Stimulated activated CD8-positive, alpha-beta memory T cell treated with anti-CD3 and anti-CD28 coated beads, Interleukin-4, amount 100 ng/mL, for 1 hour (primary cell): ENCODE measurements at regions not wholly inside any gene's neighbourhood (a gene's known extent, or its start where the extent isn't known, plus 50 kb on each side); places are given as distances from the start of the nearest gene placed in this dataset.
"Not testable (repeated sequence)": the region's sequence is repeated elsewhere in the genome, so short reads cannot be mapped to it uniquely, and the experiment has no call there.

Experiments used
- DNase-seq, 2 donors: peaks; one replicate each; pipeline ENCODE4 v3.0.0-alpha.2; 2020; ENCODE audit warnings: low read depth in 2 of 2, low spot score in 1 of 2

DNA sequence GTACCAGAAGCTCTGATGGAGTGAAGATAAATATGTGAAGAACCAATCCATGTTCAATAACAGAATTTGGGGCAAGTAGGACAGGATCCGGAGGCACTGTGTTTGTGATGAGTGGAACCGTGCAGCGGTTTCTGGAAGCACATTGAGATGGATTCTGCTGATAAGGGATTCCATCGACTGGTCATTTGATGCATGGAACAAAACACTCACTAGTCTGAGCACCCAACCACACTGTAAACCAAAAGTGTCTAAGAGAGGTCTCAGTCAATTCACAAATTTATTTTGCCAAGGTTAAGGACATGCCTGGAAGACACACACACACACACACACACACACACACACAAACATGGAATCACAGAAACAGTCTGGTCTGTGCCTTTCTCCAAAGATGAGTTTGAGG, 459.5 kb downstream of the FBXO15 start:
- no peak for DNase-seq

DNA sequence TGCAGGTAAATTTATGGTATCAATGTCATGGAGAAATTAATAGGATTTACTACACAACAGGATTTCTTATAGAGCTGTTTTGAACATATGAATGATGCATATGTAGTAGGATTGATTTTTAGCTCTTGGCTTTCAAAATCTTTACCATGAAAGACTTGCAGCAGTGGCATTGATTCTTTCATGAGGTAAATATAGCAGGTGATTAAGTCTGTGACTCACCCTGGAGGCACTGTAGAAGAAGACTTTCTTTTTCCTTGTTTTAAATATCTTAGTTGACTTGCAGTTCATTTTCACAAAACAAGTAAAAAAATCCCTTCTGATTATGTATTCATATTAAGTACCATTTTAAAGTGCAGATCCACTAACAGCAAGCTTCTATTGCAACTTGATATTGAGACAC, 463.0 kb downstream of the FBXO15 start:
- no peak for DNase-seq

DNA sequence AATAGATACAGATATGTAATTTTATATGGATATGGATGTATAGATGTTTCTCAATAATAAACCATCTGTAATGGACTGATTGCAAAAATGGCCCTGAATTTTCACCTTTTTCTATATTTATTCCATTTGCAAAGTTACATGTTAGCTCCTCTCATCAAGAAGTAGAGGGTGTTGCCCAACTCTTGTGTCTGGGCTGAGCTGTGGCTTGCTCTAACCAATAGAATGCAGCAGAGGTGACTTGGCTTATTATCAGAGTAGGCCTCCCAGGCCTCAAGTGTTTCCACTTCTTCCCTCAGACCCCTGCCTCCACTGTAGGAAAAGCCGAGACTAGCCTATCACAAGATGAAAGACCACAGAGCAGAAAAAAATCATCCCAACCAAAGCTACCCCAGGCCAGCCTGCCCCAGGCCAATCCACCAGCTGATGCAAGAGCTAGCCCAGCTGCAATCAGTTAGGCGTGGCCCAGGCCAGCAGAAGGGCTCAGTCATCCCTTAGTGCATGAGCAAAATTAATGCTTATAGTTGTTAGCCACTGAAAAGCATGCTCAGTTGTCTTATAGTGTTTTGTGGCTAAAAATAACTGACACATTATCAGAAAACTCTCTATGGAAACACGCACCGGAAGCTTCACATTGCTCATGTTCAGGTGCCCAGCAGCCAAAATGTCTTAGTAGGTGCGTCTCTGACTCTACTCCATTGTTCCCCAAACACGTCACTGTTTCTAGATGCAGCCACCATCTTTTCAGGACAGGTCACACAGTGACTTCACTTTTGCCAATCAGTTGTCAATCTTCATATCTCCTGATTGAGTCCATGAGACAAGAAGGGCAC, 464.0 kb downstream of the FBXO15 start:
- no peak for DNase-seq

DNA sequence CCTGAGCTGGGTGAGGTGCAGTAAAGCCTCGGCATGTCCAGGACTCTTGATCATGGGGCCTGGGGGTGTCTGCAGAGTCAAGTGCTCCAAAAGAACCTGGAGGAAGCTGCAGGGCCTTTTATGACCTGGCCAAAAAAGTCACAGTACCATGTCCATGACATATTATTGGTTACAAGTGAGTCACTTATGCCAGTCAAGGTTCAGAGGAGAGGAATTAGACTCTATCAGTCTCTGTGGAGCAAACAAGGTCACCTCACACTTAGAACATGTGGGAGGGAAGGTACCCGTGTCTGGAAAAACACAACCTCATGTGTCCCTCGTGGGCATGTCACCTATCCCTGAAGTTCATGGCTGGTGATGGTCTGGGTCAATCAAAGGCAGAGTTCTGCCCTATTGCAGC, 465.7 kb downstream of the FBXO15 start:
- DNase-seq = no peak

DNA sequence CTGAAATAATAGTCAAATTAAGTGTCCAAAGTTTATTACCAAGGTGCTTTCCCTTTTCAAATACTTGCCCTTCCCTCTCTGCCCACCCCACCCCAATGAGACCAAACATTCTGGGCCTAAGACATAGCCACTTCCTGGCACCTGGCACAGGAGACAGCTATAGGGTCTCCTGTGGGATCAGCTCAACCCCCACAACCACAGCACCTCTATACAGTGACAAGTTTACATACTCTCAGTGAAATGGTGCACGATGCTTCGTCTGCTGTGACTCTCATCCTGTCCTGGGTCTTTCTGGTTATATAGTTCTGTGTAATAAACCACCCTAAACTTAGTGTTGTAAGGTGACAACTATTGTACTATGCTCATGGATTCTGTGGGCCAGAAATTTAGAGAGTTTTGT, 466.2 kb downstream of the FBXO15 start:
- no peak for DNase-seq

DNA sequence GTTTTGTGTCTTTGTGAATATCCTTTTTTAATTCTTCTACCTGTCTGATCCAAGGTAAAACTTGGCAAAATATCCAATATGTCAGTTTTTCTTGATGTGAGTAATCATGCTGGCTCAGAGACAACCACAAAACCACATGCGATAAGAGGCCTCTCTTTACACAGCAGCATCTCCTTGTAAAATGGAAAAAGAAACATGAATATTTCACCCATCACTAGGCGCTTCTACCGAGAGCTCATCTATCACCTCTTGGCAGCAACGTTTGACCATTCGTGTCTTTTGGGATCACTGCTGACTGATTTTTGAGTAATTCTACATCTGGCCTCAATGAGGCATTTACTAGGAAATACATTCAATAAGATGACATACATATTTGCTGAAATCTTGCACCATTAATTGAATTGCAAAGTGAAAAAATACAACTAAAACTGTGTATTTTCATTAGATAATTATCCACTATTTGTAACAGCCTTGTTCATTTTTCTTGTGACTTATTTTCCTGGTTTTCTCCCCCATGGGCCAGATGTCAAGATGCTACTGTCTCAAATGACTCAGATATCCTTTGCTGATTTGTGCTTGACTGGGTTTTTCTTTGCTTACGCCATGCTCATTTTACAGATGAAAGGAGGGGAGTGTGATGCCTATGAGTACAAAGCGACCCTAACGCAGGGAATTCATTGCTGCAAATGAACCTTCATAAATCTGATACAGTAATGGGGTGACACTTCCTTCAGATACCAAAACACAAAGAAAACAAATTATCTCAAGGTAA, 467.5 kb downstream of the FBXO15 start:
- DNase-seq = no peak

DNA sequence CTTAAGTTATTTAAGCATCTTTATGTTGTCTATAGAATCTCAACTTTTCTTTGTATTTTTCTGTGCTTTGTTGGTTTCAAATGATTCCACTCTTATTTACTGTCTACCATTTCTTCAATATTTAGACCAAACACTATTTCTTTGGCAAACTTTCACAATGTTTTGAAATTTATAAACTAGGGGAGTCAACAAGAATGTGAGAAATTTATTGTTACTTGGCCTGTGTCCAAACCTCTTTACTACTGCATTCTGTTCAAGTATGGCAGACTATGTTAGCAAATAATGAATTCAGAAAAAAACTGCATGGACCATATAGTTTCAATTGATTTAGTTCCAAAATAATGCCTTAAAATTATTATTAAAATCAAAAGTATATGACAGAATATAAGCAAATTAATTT, 470.2 kb downstream of the FBXO15 start:
- no peak for DNase-seq

DNA sequence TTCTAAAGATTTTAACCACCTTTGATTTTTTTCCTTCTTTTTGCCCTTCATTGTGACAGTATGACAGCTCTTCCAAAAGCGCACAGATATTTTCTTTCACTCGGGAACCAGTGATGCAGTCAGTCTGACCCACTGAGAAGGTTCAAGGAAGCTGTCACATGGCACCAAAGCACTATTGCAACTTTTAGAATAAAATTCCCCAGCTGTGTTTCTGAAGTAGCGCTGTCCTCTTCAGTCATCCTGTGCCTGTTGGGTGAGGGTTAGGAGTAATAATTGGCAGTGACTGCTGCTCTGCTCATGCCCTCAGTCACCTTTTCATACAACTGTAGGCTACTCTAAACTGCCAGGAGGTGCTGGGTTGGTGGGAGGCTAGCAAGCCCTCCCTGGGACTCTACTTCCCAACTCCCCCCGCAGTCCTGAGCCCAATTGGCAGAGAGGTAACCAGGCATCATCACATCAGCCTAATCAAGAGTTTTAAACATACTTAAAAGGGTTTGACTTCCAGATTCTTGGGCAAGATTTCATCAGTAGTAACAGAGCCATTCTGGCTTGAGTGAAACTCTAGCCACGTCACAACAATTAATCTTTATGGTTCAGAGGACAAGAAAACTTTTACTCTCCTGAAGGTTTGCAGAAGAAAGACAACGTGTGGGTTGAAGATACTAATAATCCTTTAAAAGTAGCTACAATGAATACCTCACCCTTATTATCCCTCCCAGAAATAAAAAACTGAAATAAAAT, 473.3 kb downstream of the FBXO15 start:
- DNase-seq = no peak

DNA sequence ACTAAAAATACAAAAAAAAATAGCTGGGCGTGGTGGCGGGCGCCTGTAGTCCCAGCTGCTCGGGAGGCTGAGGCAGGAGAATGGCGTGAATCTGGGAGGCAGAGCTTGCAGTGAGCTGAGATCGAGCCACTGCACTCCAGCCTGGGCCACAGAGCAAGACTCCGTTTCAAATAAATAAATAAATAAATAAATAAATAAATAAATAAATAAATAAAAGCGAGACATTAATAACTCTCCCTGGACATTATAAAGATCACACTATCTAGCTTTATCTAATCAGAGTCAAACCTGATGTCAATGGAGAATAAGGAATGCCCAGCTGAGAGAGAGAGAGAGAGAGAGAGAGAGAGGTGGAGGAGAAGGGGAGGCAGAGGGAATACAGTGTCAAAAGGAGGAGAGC, 476.2 kb downstream of the FBXO15 start:
- not testable (repeated sequence) for DNase-seq

DNA sequence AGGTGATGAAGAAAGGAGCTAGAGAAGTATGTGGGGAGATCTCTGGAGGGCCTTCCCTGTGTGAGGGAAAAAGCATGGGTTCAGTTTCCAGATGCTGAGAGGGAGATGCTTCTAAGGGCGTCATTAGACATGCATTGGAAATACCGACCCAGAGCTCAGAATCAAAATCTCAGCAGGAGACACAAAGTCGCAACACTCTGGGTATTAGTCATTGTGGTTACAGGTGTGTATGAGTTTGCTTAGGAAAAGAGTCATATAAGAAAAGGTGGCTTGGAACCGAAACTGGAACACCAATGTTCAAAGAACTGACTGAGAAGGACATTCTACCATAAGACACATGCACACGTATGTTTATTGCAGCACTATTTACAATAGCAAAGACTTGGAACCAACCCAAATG, 477.1 kb downstream of the FBXO15 start:
- no peak for DNase-seq

DNA sequence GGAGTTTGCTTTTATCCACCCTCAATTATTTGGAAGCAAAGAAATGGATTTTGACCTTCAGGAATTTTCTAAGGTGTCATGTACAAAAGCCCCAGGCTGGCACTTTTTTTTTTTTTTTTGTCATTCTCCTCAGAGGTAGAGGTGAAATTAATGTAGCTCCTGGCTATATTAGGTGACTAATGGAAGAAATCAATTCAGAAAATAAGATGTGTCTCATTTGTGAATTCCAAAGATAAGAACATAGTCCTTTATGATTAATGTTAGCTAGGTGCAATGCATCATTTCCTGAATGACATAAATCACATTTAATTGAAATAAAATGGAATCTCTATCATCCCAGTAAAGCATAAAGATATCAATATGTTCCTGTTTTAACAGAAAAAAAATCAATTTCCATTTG, 477.6 kb downstream of the FBXO15 start:
- DNase-seq = no peak

DNA sequence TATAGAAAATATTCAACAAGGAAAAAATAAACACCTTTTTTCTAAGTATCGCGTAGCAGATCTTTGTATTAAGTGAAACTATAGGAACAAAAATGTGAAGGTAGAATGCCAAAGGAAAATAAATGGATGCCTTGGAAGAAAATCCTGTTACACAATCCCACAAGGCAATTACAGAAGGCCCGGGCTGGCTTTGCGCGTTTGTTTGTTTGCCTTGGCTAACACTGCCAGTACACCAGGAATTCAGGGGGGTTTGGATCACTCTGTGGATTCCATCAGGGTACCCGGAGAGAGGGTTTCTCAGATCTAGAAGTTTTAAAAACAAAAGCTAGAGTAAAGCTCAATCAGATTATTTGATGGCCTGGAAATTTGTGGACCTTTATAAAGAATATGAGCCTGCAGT, 478.3 kb downstream of the FBXO15 start:
- DNase-seq = no peak

DNA sequence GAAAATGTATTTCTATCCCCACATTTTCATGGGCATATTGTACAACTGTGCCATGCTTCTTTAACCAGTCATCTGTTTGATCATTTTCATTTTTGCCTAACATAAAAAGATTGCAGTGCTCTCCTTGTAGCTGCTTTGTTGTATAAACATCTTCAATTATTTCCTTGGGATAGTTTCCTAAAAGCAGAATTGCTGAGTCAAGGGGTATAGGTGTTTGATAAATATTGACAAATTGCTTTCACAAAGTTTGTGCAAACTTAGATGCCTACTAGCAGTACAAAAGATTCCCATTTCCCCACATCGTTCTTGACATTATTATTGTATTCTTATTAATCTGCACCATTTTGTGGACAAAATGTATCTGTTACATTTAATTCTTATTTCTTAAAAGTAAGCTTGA, 479.6 kb downstream of the FBXO15 start:
- DNase-seq = no peak

DNA sequence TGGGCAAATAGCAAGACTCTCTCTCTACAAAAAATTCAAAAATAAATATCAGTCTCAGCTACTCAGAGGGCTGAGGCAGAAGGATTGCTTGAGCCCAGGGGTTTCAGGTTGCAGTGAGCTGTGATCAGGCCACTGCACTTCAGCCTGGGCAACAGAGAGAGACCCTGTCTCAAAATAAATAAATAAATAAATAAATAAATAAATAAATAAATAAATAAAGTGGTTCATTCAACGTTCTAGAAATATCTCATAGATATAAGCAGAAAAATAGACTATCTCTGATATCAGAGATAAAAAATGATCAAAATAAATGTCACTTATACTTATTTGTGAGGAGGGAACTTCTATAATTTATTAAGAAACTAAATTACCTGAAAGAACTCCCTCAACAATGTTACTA, 480.9 kb downstream of the FBXO15 start:
- no peak for DNase-seq

DNA sequence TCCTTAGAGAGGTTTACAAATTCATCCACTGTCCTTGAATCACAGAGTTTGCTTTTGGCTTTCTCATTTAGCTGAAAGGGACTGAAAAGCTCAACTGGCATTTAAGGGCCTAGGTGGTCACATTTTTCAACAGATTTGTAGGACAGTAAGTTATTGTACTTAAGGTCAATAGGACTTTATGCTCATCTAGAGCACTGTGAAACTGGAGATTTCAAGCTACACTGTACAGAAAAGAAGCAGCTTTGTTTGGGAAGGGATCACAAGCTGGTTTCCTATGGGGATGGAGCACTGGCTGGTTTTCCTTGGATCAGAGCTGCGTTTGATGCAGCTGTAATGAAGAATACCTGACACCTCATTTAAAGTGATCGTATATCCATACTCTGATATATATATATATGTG, 482.7 kb downstream of the FBXO15 start:
- DNase-seq = no peak

DNA sequence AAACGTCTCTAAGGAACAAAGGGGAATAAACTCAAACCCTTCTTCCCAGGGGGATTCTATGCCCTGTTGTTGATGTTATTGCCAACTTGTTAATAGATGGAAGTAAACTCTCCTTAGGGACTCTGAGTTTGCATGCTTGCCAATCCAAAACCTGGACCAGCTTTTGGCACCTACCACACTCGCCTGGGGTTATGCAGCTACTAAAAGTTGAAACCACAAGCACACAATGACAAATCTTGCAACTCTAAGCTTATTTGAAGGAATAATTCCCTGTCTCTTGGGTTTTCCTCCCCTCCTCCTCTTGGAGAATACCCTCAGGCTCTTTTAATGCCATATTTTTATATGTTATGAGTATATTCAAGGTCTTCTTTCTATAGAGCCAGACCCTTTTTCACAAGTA, 484.1 kb downstream of the FBXO15 start:
- DNase-seq = no peak

DNA sequence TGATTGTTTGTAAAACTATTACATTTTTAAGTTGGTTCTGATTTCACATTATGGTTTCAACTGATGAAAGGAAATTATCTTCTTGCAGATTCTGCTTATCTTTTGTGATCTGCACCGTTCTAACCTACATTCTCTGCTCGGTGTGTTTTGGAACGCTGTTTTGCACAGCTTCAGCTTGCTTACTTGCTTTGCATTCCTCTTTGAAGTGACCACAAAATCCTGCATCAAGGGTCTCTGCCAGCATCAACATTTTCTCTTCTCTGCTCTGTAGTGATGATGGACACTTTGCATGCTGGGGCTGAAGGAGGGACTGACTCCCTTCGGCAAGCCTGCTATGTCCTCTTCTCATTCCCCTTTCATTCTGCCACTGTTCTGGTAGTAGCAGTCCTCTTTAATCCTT, 485.2 kb downstream of the FBXO15 start:
- DNase-seq = no peak

DNA sequence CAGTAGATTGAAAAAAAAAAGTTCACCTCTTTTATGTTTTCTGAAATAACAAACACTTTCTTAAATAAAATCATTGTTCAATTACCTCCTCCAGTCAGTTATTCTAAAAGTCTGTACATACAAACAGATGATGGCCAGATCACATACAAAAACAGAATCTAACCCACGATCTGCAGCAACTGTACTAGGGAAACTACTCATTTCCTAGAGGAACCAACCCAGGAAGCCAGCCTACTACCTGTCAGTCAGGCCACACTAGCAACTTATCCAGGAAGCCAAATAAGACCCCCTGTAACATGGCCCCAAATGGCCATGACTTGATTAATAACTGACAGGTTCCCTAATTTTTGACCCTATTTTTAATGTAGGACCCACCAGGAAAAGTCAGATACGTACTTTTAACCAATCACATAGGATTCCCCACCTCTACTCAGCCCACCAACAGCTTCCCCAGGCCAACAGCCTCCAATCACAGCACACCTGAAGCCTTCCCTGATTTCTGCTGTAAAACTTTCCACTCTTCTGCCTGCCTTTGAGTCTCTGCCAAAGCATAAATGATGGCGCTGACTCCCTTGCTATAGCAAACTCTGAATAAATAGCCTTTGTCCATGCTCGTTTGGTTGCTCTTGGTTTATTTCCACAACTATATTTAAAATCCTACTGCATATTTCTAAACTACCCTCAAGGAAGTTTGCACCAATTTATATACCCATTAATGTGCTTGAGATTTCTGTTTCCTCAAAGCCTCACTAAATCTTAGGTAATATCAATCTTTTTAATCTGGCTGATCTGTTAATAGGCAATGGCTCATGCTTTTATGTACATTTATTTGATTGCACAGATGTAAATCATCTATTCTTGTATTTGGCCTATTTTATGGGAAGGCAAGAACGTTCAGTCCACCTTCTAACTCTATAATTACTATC, 486.4 kb downstream of the FBXO15 start:
- no peak for DNase-seq

DNA sequence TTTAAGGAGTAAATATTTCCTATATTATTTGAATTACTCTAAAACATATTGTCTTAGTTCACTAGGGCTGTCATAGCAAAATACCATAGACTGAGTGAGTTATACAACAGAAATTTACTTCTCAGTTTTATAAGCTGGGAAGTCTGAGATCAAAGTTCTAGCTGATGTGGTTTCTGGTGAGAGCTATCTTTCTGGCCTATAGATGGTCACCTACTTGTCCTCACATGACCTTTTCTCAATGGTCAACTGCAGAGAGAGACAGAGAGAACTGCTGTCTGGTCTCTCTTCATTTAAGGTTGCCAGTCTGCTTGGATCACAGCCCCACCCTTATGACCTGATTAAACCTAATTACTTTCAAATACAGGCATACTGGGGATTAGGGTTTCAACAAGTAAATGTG, 490.9 kb downstream of the FBXO15 start:
- DNase-seq = no peak

DNA sequence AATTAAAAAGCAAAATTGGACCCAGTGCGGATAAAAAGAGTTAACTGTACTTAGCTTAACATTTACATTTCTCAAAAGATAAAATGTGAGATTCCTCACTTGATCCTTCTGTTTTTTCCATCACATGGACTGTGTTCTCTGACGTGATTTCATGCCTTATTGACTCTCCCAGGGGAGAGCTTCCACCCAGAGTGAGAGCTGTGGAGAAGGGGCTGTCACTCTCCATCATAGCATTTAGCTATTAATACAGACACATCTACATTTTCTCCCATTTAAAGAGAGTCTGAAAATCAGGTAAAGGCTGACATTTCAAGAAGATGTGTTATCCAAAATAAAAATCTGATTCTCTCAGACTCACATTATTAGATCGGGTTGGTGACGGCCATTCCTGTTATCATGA, 493.8 kb downstream of the FBXO15 start:
- DNase-seq = no peak

DNA sequence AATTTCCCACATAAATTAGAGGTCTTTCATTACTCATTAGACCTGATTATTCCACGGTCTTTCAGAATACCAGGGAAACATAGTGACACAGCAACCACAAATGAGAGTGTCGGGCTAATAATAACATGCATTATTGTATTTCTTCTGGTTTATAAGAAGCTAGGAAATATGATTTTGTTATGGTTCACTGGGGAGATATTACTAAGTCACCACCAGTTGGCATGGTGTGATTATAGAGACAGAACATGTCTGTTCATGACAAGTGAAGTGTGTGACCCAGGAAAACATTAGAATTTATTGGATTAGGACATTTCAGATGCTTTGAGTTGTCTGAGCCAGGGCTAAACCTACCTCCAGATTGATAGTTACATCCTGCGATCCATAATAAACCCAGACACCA, 494.4 kb downstream of the FBXO15 start:
- DNase-seq = no peak
